GM19438 (cell line): ENCODE measurements at regions not wholly inside any gene's neighbourhood (a gene's known extent, or its start where the extent isn't known, plus 50 kb on each side); places are given as distances from the start of the nearest gene placed in this dataset.

Source experiments
- ATAC-seq: cut with Tn5 transposase; IDR thresholded peaks from one replicate; pipeline ENCODE4 v1.9.1; 2021; ENCODE audit warnings: low read depth; ENCODE audit not compliant: unreplicated experiment

GRCh38 chr4:177099211-177099610 is 210.5 kb upstream of the NEIL3 start:
- ATAC-seq, result no peak

GRCh38 chr4:177100307-177100706 is 209.4 kb upstream of the NEIL3 start:
- ATAC-seq, result no peak

DNA sequence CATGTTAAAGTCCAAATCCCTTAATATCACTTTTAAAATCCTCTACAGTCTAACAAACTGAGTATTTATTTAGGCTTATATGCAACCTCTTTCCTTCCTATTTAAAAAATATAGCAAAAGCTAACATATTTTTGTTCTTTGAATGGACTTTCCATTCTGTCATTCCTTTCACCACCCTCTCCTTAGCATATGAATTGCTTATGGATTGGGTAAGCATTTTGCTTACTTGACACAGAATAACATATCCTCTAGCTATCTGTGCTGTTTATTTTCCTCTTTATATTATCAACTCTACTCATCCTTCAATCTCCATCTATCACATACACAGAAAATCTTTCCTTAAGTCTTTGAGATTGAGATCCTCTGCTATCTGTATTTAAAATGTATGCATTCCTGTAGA is 206.1 kb upstream of the NEIL3 start:
- ATAC-seq, result no peak

DNA sequence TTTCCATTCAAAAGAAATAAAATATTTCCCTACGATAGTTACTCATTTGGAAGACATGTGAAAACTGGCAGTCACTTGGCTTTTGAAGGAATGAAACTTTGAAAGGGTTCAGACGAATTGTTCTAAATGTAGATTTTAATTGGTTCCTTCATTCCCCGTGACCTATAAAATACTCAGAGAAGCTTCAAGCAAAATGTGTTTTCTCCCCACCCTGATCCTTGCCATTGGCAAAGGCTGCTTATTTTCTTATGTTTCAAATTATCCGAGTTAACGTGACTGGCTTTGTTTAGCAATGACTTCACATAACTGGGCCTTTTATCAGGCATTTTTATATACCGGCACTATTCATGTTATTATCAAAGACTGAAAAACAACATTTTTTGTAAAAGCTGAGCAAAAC is 204.1 kb upstream of the NEIL3 start:
- ATAC-seq, result no peak

- no peak for ATAC-seq
Observed at GRCh38 chr4:177107288-177107921, 202.3 kb upstream of the NEIL3 start.

DNA sequence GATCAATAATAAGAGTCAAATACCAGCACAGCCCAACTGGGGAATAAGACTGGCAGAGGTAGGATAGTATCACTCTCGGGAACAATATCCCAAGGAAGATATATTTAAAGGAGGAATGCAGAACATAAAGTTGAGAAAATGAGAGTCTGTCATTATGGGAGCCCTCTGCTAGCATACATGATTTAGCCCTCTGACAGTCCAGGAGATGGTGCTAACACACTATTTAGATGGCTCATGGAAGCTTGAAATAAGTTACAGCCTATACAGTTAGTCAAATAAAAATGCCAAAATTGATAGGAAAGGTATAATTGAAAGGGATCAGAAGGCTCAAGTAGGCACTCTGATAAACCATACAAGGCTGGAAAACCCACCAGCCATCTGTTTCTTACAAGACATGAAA is 201.0 kb upstream of the NEIL3 start:
- no peak for ATAC-seq

GRCh38 chr4:177109769-177110168 is 199.9 kb upstream of the NEIL3 start:
- no peak for ATAC-seq

GRCh38 chr4:177116161-177116560 is 193.5 kb upstream of the NEIL3 start:
- ATAC-seq, result no peak

DNA sequence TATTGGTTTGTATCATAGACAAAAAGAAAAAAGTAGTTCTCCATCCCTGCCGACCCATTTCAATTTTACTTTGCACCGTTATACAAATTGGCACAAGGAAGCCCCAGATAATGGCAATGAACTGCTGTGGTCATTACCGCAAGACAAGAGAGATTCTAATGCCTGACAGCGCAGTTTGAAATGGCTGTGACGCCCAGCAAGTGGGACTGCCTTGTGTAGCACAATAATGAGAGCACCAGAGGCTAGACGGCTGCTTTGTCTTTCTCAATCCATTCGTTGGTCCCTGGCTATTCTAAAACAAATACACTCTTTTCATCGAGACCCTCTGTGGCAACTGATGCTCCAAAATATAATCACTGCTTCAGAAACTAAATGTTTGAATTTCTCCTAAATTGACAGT is 192.4 kb upstream of the NEIL3 start:
- ATAC-seq, result no peak

DNA sequence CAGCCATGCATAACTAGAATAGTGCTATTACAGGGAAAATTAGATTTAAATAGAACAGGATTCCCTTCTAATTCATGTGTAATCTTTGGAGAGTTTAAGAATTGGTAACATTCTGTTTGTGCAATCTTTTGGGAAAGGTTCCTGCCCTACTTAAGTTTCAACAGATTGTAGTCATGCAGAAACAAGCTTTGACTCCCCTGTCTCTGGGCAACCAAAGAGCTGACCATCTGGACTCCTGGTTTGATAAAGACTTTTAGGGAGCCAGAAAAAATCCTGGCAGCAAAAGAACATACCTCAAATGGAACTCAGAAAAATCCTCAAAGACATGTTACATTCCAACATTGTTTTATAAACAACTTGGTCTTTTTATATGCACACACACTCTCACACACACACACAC is 191.1 kb upstream of the NEIL3 start:
- ATAC-seq, result no peak

DNA sequence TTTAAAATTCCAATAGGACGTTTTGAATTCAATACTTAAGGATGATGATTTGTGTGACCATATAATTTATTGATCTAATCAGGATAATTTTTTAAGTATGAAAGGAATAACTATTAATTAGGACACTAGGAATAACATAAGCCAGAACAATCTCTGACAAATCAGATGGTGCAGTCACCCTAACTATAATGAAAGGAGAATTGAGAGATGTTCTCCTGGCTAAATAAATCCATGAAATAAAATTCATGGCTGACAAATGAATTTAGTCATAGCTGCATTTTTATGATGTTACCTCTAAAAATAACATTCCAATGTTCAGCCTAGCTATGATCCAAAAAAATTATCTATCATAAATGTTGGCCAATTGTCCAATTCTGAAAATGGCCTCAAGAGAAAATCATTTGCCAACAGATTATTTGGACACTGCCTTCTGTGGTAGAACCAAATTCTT is 190.6 kb upstream of the NEIL3 start:
- no peak for ATAC-seq

GRCh38 chr4:177119691-177120090 is 190.0 kb upstream of the NEIL3 start:
- ATAC-seq, result no peak

GRCh38 chr4:177123811-177124210 is 185.9 kb upstream of the NEIL3 start:
- no peak for ATAC-seq

- ATAC-seq, result no peak
Observed at GRCh38 chr4:177124349-177125064, 185.2 kb upstream of the NEIL3 start.

DNA sequence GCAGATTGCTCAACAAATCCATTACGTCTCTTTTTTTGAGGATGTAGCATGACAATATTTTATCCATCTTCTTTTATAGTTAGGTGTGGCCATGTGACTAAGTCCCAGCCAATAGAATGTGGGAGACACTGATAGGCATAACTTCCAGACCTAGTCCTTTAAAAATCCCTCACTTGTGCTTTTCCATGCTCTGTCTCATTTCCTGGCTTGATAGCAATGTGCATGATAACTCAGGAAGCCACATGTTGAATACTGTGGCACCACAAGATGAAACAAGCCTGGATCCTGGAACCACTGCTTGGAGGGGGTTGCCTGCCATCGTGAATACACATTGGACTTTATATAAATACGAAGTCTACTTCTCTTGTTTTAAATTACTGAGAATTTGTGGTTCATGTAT is 184.0 kb upstream of the NEIL3 start:
- no peak for ATAC-seq

GRCh38 chr4:177127658-177128057 is 182.0 kb upstream of the NEIL3 start:
- no peak for ATAC-seq

- ATAC-seq, result no peak
Observed at GRCh38 chr4:177128306-177128705, 181.4 kb upstream of the NEIL3 start.

DNA sequence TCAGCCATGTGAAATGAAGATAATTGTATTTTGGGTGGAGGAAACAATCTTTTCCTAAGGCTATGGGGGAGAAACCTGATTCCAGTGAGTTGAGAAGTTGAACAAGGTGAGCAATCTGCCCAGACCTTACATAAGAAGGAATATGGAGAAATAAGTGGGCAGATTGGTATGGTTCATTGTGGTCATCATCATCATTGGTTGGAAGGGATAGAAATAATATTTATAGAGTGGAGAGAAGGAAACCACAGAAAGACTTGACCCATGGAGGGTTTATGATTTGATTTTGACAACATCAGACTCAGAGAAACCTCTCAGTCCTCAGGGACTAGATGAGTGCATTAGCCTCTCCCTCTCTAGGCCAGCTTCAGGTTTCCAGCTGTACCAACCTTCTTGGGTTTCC is 177.9 kb upstream of the NEIL3 start:
- no peak for ATAC-seq

DNA sequence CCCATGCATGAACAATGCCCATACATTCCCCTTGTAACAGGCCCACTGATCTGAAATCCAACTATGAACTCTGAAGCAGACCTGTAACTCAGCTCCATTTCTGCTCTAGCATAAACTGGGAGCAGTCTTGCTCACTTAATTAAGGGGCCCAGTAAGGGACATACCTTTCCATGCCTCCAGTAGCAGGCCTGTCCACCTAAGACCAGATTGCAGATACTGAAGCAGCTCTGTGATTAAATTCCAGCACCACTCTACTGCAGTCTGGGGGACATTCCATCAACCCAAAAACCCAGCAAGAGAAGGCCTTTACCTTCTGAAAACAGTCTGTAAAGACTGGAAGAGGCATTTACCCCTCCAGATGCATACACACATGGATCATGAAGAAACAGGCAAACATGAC is 162.0 kb upstream of the NEIL3 start:
- no peak for ATAC-seq

DNA sequence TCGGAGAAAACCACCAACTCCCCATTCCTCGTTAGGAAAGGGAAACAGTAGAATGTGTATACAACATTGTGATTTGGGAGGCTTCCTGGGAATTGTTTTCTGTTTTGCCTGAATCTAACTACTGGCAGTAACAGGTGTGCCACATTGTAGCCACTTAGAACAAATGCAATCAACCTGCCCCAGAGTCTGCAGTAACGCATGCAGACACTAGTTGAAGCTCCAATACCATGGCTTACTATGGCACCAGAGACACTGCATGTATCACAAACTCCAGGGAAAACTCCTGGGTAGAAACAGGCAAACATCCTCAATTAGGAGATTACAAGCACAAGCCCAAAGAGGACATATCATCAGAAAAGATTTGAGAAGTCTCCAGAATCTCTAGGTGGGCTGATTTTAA is 154.2 kb upstream of the NEIL3 start:
- ATAC-seq, result no peak

DNA sequence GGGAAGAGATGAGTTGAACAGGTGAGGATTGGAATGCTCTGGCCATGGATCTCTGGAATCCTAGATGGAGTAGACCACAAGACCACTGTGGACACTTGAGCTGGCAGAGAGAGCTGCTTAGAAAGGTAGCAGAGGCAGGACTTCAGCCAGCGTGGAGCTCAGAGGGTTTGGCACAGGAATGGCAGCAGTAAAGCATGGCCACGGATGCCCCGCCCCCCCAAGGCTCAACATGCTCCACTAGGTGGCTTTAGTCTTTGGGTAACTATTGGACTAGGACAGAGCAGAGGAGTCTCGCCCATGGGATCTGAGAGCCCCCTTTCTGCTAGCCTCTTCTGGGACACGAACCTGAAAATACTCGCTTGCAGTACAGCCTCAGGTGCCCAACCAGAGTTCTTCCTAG is 150.1 kb upstream of the NEIL3 start:
- no peak for ATAC-seq

DNA sequence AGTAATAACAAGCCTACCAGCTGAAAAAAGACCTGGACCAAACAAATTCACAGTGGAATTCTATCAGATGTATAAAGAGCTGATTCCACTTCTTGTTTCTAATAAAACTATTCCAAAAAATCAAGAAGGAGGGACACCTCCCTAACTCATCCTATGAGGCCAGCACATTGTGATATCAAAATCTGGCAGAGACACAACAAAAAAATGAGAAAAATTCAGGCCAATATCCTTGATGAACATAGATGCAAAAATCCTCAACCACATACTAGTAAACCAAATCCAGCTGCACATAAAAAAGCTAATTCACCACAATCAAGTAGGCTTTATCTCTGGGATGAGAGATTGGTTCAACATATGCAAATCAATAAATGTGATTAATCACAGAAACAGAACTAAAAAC is 147.9 kb upstream of the NEIL3 start:
- no peak for ATAC-seq
